ENCODE measurements at regions not wholly inside any gene's neighbourhood (a gene's known extent, or its start where the extent isn't known, plus 50 kb on each side); places are given as distances from the start of the nearest gene placed in this dataset.

GRCh38 chr18:34480162-34480700, 229.9 kb upstream of the DTNA start:
- Histone ChIP-seq H3F3A (ENCODE audit: insufficient read depth) (no peaks in the 10 kb centered on the region), H3K36me3 (ENCODE audit: low read depth) (no peaks in the 10 kb centered on the region), H3K4me2 (ENCODE audit: unreplicated experiment) (no peak overlapping the region), H3K79me2 (ENCODE audit: insufficient read depth) (no peaks in the 10 kb centered on the region), H2AFZ (no peak overlapping the region), H4K20me1 (ENCODE audit: insufficient read depth) (no peaks in the 10 kb centered on the region), H3K9me2 (ENCODE audit: insufficient read depth) (no peaks in the 10 kb centered on the region), H3K27me3 (replicated peaks; ENCODE audit: insufficient read depth) (0 out of 2 replicates have a peak, but pooled peaks cover 6% of the 10 kb centered on the region), H3K4me1 (ENCODE audit: insufficient read depth) (no peaks in the 10 kb centered on the region), H3K9ac (no peak overlapping the region), H3K27ac (no peak overlapping the region), H3K4me3 (no peak overlapping the region), H3K9me3 (ENCODE audit: low read depth) (no peaks in the 10 kb centered on the region)
- in situ Hi-C loops (cut with MboI) = no loop called here
- 42 to 47% methylated on average over 4 of the region's 4 CpGs for WGBS, 2 experiments (ENCODE audit: low coverage in 1 of 2, low lambda C conversion rate in 2 of 2, missing lambda C conversion rate in 2 of 2)
- no peak for DNase-seq
- no peak for TF ChIP-seq EZH2 (IDR thresholded peaks at IDR 0.05; ENCODE audit: insufficient read depth, poor library complexity, severe bottlenecking)
- TF ChIP-seq EZH2phosphoT487 (IDR thresholded peaks at IDR 0.05; ENCODE audit: insufficient read depth, low read depth) = no peak

- Histone ChIP-seq H2AFZ (no peak overlapping the region), H3F3A (ENCODE audit: insufficient read depth) (no peaks in the 10 kb centered on the region), H3K9me3 (ENCODE audit: low read depth) (no peaks in the 10 kb centered on the region), H3K4me2 (ENCODE audit: unreplicated experiment) (no peak overlapping the region), H3K27ac (no peak overlapping the region), H3K4me1 (ENCODE audit: insufficient read depth) (no peaks in the 10 kb centered on the region), H3K9me2 (ENCODE audit: insufficient read depth) (no peaks in the 10 kb centered on the region), H3K4me3 (no peak overlapping the region), H3K36me3 (ENCODE audit: low read depth) (no peaks in the 10 kb centered on the region), H3K27me3 (replicated peaks; ENCODE audit: insufficient read depth) (0 out of 2 replicates have a peak, but pooled peaks cover 6% of the 10 kb centered on the region), H3K9ac (no peak overlapping the region), H3K79me2 (ENCODE audit: insufficient read depth) (no peaks in the 10 kb centered on the region), H4K20me1 (ENCODE audit: insufficient read depth) (no peaks in the 10 kb centered on the region)
- in situ Hi-C loops (cut with MboI) = no loop called here
- TF ChIP-seq EZH2phosphoT487 (IDR thresholded peaks at IDR 0.05; ENCODE audit: insufficient read depth, low read depth) = no peak
- TF ChIP-seq EZH2 (IDR thresholded peaks at IDR 0.05; ENCODE audit: insufficient read depth, poor library complexity, severe bottlenecking) = no peak
- DNase-seq = no peak
These were observed 227.9 kb upstream of the DTNA start for GRCh38 chr18:34482204-34482603.

- Histone ChIP-seq H2AFZ (no peak overlapping the region), H3K27me3 (replicated peaks; ENCODE audit: insufficient read depth) (peaks cover 11% of the 10 kb centered on the region; the same call in 1 of the 2 replicates)
- WGBS, 2 experiments (ENCODE audit: low coverage in 1 of 2, low lambda C conversion rate in 2 of 2, missing lambda C conversion rate in 2 of 2) = 78 to 79% methylated on average over 3 of the region's 3 CpGs
These were observed 226.9 kb upstream of the DTNA start for GRCh38 chr18:34483198-34483597.

GRCh38 chr18:34491719-34492118, 218.4 kb upstream of the DTNA start:
- H3K4me1 ChIP-seq (ENCODE audit: insufficient read depth) = peaks cover 11% of the 10 kb centered on the region; the same call in 1 of the 2 replicates
- no peak overlapping the region for H3K9ac ChIP-seq
- no peak overlapping the region for H3K27ac ChIP-seq
- no peaks in the 10 kb centered on the region for H3K36me3 ChIP-seq (ENCODE audit: low read depth)
- H3F3A ChIP-seq (ENCODE audit: insufficient read depth) = peaks cover 11% of the 10 kb centered on the region; the same call in 1 of the 2 replicates
- no peaks in the 10 kb centered on the region for H3K9me2 ChIP-seq (ENCODE audit: insufficient read depth)
- H4K20me1 ChIP-seq (ENCODE audit: insufficient read depth) = no peaks in the 10 kb centered on the region
- H3K79me2 ChIP-seq (ENCODE audit: insufficient read depth) = no peaks in the 10 kb centered on the region
- in situ Hi-C loops (cut with MboI) = no loop called here
- H3K9me3 ChIP-seq (ENCODE audit: low read depth) = no peaks in the 10 kb centered on the region
- no peak for TF ChIP-seq EZH2phosphoT487 (IDR thresholded peaks at IDR 0.05; ENCODE audit: insufficient read depth, low read depth)
- no peak for TF ChIP-seq EZH2 (IDR thresholded peaks at IDR 0.05; ENCODE audit: insufficient read depth, poor library complexity, severe bottlenecking)
- H2AFZ ChIP-seq = no peak overlapping the region
- H3K27me3 ChIP-seq (replicated peaks; ENCODE audit: insufficient read depth) = peaks cover 14% of the 10 kb centered on the region; the same call in 1 of the 2 replicates
- no peak overlapping the region for H3K4me2 ChIP-seq (ENCODE audit: unreplicated experiment)
- DNase-seq = no peak
- 79 to 98% methylated on average over 2 of the region's 2 CpGs for WGBS, 2 experiments (ENCODE audit: low coverage in 1 of 2, low lambda C conversion rate in 2 of 2, missing lambda C conversion rate in 2 of 2)
- no peak overlapping the region for H3K4me3 ChIP-seq

More at GRCh38 chr18:34483198-34483597, 226.9 kb upstream of the DTNA start:
- no peaks in the 10 kb centered on the region for H3F3A ChIP-seq (ENCODE audit: insufficient read depth)
- H3K36me3 ChIP-seq (ENCODE audit: low read depth) = no peaks in the 10 kb centered on the region
- H3K4me2 ChIP-seq (ENCODE audit: unreplicated experiment) = no peak overlapping the region
- TF ChIP-seq EZH2 (IDR thresholded peaks at IDR 0.05; ENCODE audit: insufficient read depth, poor library complexity, severe bottlenecking) (no peak), EZH2phosphoT487 (IDR thresholded peaks at IDR 0.05; ENCODE audit: insufficient read depth, low read depth) (no peak)
- no peaks in the 10 kb centered on the region for H4K20me1 ChIP-seq (ENCODE audit: insufficient read depth)
- no peaks in the 10 kb centered on the region for H3K79me2 ChIP-seq (ENCODE audit: insufficient read depth)
- DNase-seq = no peak
- no peaks in the 10 kb centered on the region for H3K9me3 ChIP-seq (ENCODE audit: low read depth)
- H3K4me3 ChIP-seq = no peak overlapping the region
- no peaks in the 10 kb centered on the region for H3K9me2 ChIP-seq (ENCODE audit: insufficient read depth)
- H3K27ac ChIP-seq = no peak overlapping the region
- no peak overlapping the region for H3K9ac ChIP-seq
- H3K4me1 ChIP-seq (ENCODE audit: insufficient read depth) = no peaks in the 10 kb centered on the region
- in situ Hi-C loops (cut with MboI) = no loop called here

- H3K4me2 ChIP-seq (ENCODE audit: unreplicated experiment) = peak overlapping the region; percentile 88
- peak overlapping the region; percentile 84 for H3K4me3 ChIP-seq
- H3K79me2 ChIP-seq (ENCODE audit: insufficient read depth) = no peaks in the 10 kb centered on the region
- H3K27me3 ChIP-seq (replicated peaks; ENCODE audit: insufficient read depth) = peaks cover 14% of the 10 kb centered on the region; the same call in 1 of the 2 replicates
- no peak overlapping the region for H3K9ac ChIP-seq
- peaks cover 11% of the 10 kb centered on the region; the same call in 1 of the 2 replicates for H3F3A ChIP-seq (ENCODE audit: insufficient read depth)
- TF ChIP-seq EZH2phosphoT487 (IDR thresholded peaks at IDR 0.05; ENCODE audit: insufficient read depth, low read depth) (no peak), EZH2 (IDR thresholded peaks at IDR 0.05; ENCODE audit: insufficient read depth, poor library complexity, severe bottlenecking) (no peak)
- no peaks in the 10 kb centered on the region for H4K20me1 ChIP-seq (ENCODE audit: insufficient read depth)
- H3K27ac ChIP-seq = no peak overlapping the region
- DNase-seq = peak; percentile 30
- H3K9me2 ChIP-seq (ENCODE audit: insufficient read depth) = no peaks in the 10 kb centered on the region
- H3K4me1 ChIP-seq (ENCODE audit: insufficient read depth) = peaks cover 11% of the 10 kb centered on the region; the same call in 1 of the 2 replicates
- in situ Hi-C loops (cut with MboI) = no loop called here
- peak overlapping the region; percentile 88; the same call in 1 of the 2 replicates for H2AFZ ChIP-seq
- H3K9me3 ChIP-seq (ENCODE audit: low read depth) = no peaks in the 10 kb centered on the region
- no peaks in the 10 kb centered on the region for H3K36me3 ChIP-seq (ENCODE audit: low read depth)
These were observed 217.4 kb upstream of the DTNA start for GRCh38 chr18:34492652-34493051.
